ENCODE measurements at regions not wholly inside any gene's neighbourhood (a gene's known extent, or its start where the extent isn't known, plus 50 kb on each side); places are given as distances from the start of the nearest gene placed in this dataset.
"Not testable (repeated sequence)": the region's sequence is repeated elsewhere in the genome, so short reads cannot be mapped to it uniquely, and the experiment has no call there.

DNA sequence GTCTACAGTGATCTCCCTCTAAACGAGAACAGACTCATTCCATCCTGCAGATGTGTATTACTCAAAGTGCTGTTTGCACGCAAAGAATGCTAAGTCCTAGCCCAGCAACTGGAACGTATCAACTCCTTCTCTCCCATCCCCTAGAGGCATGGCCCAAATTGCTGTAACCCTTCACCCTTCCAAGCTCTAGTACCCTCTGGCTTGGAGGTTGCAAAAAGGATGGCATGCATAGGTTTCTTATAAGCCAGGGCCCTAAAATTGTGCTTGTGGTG lies 71.5 kb upstream of the TGM3 start (continued):
- TF ChIP-seq NFIC (IDR thresholded peaks at IDR 0.05; ENCODE audit: low read depth, low read length): no peak

DNA sequence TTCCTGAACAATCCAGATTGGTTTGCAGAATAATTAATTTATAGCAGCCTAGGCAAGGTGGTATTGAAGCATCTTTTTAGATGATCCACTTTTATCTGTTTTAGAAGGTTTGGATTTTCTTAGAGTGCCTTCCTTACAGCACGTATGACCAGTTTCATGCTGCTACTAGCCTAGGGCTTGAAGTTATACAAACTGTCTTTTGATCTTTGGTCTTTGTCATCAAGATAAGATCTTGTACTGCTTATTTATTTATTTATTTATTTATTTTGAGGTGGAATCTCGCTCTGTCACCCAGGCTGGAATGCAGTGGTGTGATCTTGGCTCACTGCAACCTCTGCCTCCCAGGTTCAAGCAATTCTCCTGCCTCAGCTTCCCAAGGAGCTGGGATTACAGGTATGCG lies 68.5 kb upstream of the TGM3 start:
- H2AFZ ChIP-seq (ENCODE audit: control insufficient read depth, low read depth, low read length); FAIRE-seq; H3K4me1 ChIP-seq (ENCODE audit: control insufficient read depth, insufficient read depth, low read length); DNase-seq (ENCODE audit: low read depth, low spot score); H3K9me3 ChIP-seq (replicated peaks; ENCODE audit: control insufficient read depth, insufficient read depth, low read length); BruUV-seq (replicated peaks); H3K9ac ChIP-seq (ENCODE audit: control insufficient read depth, insufficient read depth, low read length); H3K36me3 ChIP-seq (ENCODE audit: control insufficient read depth in 2 of 2, insufficient read depth in 2 of 2, low read length in 1 of 2); H3K79me2 ChIP-seq (ENCODE audit: control insufficient read depth, insufficient read depth, low read length); ATAC-seq; H4K20me1 ChIP-seq (ENCODE audit: control insufficient read depth, insufficient read depth); H3K4me3 ChIP-seq; CTCF ChIA-PET; SMC1A ChIA-PET (ENCODE audit: uncharacterized antibody, unreplicated experiment); POLR2A ChIA-PET; H3K27ac ChIP-seq (ENCODE audit: control insufficient read depth, insufficient read depth); RAD21 ChIA-PET (ENCODE audit: unreplicated experiment); H3K4me2 ChIP-seq (ENCODE audit: control insufficient read depth, insufficient read depth); in situ Hi-C loops (cut with MboI); H3K27me3 ChIP-seq (replicated peaks in 1 of 2; ENCODE audit: control insufficient read depth in 2 of 2, insufficient read depth in 2 of 2, low read length in 1 of 2); intact Hi-C loops (cut with micrococcal nuclease; ENCODE audit: unreplicated experiment): not testable (repeated sequence)
- 27% methylated on average over 3 of the region's 3 CpGs for WGBS (ENCODE audit: insufficient coverage, insufficient replicate concordance, low lambda C conversion rate, missing lambda C conversion rate)

DNA sequence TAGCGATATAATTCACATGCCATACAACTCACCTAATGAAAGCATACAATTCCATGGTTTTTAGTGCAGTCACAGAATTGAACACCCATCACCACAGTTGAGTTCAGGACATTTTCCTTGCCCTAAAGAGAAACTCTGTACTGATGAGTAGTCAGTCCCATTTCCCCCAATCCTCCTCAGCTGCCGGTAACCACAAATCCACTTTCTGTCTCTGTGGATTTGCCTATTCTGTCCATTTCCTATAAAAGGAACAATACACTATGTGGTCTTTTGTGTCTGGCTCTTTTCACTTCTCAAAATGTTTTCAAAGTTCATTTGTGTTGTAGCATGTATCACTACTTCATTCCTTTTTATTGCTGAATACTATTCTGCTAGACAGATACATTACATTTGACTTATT lies 67.9 kb upstream of the TGM3 start:
- Histone ChIP-seq H3K36me3 (ENCODE audit: control insufficient read depth in 2 of 2, insufficient read depth in 2 of 2, low read length in 1 of 2) (no peaks in the 10 kb centered on the region), H3K9ac (ENCODE audit: control insufficient read depth, insufficient read depth, low read length) (no peak overlapping the region), H3K4me3 (no peak overlapping the region), H3K27ac (ENCODE audit: control insufficient read depth, insufficient read depth) (no peak overlapping the region), H3K4me1 (ENCODE audit: control insufficient read depth, insufficient read depth, low read length) (no peaks in the 10 kb centered on the region), H3K4me2 (ENCODE audit: control insufficient read depth, insufficient read depth) (no peak overlapping the region), H3K9me3 (replicated peaks; ENCODE audit: control insufficient read depth, insufficient read depth, low read length) (no peaks in the 10 kb centered on the region), H3K27me3 (replicated peaks in 1 of 2; ENCODE audit: control insufficient read depth in 2 of 2, insufficient read depth in 2 of 2, low read length in 1 of 2) (no peaks in the 10 kb centered on the region), H3K79me2 (ENCODE audit: control insufficient read depth, insufficient read depth, low read length) (no peaks in the 10 kb centered on the region), H2AFZ (ENCODE audit: control insufficient read depth, low read depth, low read length) (no peak overlapping the region), H4K20me1 (ENCODE audit: control insufficient read depth, insufficient read depth) (no peaks in the 10 kb centered on the region)
- WGBS (ENCODE audit: insufficient coverage, insufficient replicate concordance, low lambda C conversion rate, missing lambda C conversion rate): 98% methylated on average over 2 of the region's 2 CpGs
- ChIA-PET SMC1A (ENCODE audit: uncharacterized antibody, unreplicated experiment) (no interaction called here), POLR2A (no interaction called here), CTCF (no interaction called here), RAD21 (ENCODE audit: unreplicated experiment) (no interaction called here)
- no peak for FAIRE-seq
- no peak for ATAC-seq
- in situ Hi-C loops (cut with MboI) (no loop called here), intact Hi-C loops (cut with micrococcal nuclease; ENCODE audit: unreplicated experiment) (no loop called here)
- no peak for DNase-seq (ENCODE audit: low read depth, low spot score)
- no TSS peak for BruUV-seq (replicated peaks)
- TF ChIP-seq SP1 (IDR thresholded peaks at IDR 0.05; ENCODE audit: low read depth, low read length) (no peak), NR2F1 (conservative IDR thresholded peaks at IDR 0.05) (no peak), IKZF1 (conservative IDR thresholded peaks at IDR 0.05) (no peak), ETV6 (conservative IDR thresholded peaks at IDR 0.05 in 1 of 2, IDR thresholded peaks at IDR 0.05 in 1 of 2; ENCODE audit: borderline replicate concordance in 1 of 2, low read depth in 1 of 2) (no peak), POU2F2 (IDR thresholded peaks at IDR 0.05; ENCODE audit: borderline replicate concordance, low read depth, low read length) (no peak), SREBF2 (IDR thresholded peaks at IDR 0.05; ENCODE audit: low read length) (no peak), TCF3 (IDR thresholded peaks at IDR 0.05; ENCODE audit: borderline replicate concordance, insufficient read depth, low read depth, low read length) (no peak), MTA3 (IDR thresholded peaks at IDR 0.05; ENCODE audit: borderline replicate concordance, low read length) (no peak), SMARCA5 (IDR thresholded peaks at IDR 0.05) (no peak)
- TF ChIP-seq, protein P1, sequence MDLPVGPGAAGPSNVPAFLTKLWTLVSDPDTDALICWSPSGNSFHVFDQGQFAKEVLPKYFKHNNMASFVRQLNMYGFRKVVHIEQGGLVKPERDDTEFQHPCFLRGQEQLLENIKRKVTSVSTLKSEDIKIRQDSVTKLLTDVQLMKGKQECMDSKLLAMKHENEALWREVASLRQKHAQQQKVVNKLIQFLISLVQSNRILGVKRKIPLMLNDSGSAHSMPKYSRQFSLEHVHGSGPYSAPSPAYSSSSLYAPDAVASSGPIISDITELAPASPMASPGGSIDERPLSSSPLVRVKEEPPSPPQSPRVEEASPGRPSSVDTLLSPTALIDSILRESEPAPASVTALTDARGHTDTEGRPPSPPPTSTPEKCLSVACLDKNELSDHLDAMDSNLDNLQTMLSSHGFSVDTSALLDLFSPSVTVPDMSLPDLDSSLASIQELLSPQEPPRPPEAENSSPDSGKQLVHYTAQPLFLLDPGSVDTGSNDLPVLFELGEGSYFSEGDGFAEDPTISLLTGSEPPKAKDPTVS (IDR thresholded peaks at IDR 0.05; ENCODE audit: low read depth, low read length): no peak
- TF ChIP-seq, protein P2, sequence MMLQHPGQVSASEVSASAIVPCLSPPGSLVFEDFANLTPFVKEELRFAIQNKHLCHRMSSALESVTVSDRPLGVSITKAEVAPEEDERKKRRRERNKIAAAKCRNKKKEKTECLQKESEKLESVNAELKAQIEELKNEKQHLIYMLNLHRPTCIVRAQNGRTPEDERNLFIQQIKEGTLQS (IDR thresholded peaks at IDR 0.05; ENCODE audit: borderline replicate concordance, extremely low read depth, low read depth, low read length): no peak
- TF ChIP-seq, protein P3, sequence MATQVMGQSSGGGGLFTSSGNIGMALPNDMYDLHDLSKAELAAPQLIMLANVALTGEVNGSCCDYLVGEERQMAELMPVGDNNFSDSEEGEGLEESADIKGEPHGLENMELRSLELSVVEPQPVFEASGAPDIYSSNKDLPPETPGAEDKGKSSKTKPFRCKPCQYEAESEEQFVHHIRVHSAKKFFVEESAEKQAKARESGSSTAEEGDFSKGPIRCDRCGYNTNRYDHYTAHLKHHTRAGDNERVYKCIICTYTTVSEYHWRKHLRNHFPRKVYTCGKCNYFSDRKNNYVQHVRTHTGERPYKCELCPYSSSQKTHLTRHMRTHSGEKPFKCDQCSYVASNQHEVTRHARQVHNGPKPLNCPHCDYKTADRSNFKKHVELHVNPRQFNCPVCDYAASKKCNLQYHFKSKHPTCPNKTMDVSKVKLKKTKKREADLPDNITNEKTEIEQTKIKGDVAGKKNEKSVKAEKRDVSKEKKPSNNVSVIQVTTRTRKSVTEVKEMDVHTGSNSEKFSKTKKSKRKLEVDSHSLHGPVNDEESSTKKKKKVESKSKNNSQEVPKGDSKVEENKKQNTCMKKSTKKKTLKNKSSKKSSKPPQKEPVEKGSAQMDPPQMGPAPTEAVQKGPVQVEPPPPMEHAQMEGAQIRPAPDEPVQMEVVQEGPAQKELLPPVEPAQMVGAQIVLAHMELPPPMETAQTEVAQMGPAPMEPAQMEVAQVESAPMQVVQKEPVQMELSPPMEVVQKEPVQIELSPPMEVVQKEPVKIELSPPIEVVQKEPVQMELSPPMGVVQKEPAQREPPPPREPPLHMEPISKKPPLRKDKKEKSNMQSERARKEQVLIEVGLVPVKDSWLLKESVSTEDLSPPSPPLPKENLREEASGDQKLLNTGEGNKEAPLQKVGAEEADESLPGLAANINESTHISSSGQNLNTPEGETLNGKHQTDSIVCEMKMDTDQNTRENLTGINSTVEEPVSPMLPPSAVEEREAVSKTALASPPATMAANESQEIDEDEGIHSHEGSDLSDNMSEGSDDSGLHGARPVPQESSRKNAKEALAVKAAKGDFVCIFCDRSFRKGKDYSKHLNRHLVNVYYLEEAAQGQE (IDR thresholded peaks at IDR 0.05; ENCODE audit: low read depth, low read length): no peak

All from GM12878 (cell line).